Lower leg skin (tissue), 4 donors: ENCODE measurements at regions not wholly inside any gene's neighbourhood (a gene's known extent, or its start where the extent isn't known, plus 50 kb on each side); places are given as distances from the start of the nearest gene placed in this dataset.
A peak's percentile ranks its signal among the peaks of the same experiment; 100 is the strongest.

Experiments used
- DNase-seq, 2 donors: peaks; one replicate each; pipeline ENCODE4 v3.0.0-alpha.2; 2019; ENCODE audit warnings: low spot score in 2 of 2
- H3K4me3 ChIP-seq: fragments of 200-600 bp; sonication (generic); 2 replicates; pipeline ENCODE4 v1.5.1; 2017; ENCODE audit warnings: mild to moderate bottlenecking, low read depth; ENCODE audit not compliant: poor library complexity, severe bottlenecking
- CTCF ChIP-seq, 3 donors: fragments of 450-650 bp; IDR thresholded peaks; one replicate each; pipeline ENCODE4 v1.5.1; 2016; ENCODE audit warnings: antibody characterized with exemption in 3 of 3, mild to moderate bottlenecking in 3 of 3, moderate library complexity in 2 of 3
- POLR2A ChIP-seq, 2 donors: fragments of 450-650 bp; IDR thresholded peaks; one replicate each; pipeline ENCODE4 v1.6.1; 2016 to 2017; ENCODE audit warnings: antibody characterized with exemption in 2 of 2, mild to moderate bottlenecking in 1 of 2, moderate library complexity in 1 of 2
- WGBS, 2 donors: methylation state at CpG; one replicate each; pipeline ENCODE4 v1.1.5; 2018; 5-methylcytosine and 5-hydroxymethylcytosine counted together
- intact Hi-C: fragments of 100-400 bp; cut with DNase I; formaldehyde crosslinking; loops from one replicate; pipeline ENCODE4 v1.15.0; 2023; ENCODE audit warnings: low total_unique reads

- DNase-seq = peak in 1 of 2 donors; percentile 35
- no peak for TF ChIP-seq CTCF (IDR thresholded peaks at IDR 0.05)
- no peak overlapping the region for H3K4me3 ChIP-seq
- intact Hi-C loops = no loop called here
- 22 to 24% methylated on average over 3 of the region's 3 CpGs for WGBS, 2 donors
Measured at GRCh38 chr1:78229344-78229743, 183.6 kb downstream of the GIPC2 start.

- intact Hi-C loops = no loop called here
- WGBS, 2 donors = 62% methylated on average over 3 of the region's 3 CpGs
- no peak overlapping the region for H3K4me3 ChIP-seq
- TF ChIP-seq POLR2A (IDR thresholded peaks at IDR 0.05) = no peak
- no peak for TF ChIP-seq CTCF (IDR thresholded peaks at IDR 0.05)
- DNase-seq = no peak
Measured at GRCh38 chr1:78231477-78231876, 185.7 kb downstream of the GIPC2 start.

GRCh38 chr1:78231894-78232293 is 186.1 kb downstream of the GIPC2 start:
- no peak for DNase-seq
- H3K4me3 ChIP-seq = no peak overlapping the region
- TF ChIP-seq CTCF (IDR thresholded peaks at IDR 0.05) (no peak), POLR2A (IDR thresholded peaks at IDR 0.05) (no peak)
- intact Hi-C loops = no loop called here

GRCh38 chr1:78232630-78233029 is 186.9 kb downstream of the GIPC2 start:
- no peak overlapping the region for H3K4me3 ChIP-seq
- no peak for TF ChIP-seq POLR2A (IDR thresholded peaks at IDR 0.05)
- no peak for TF ChIP-seq CTCF (IDR thresholded peaks at IDR 0.05)
- no peak for DNase-seq
- intact Hi-C loops = no loop called here

- TF ChIP-seq CTCF (IDR thresholded peaks at IDR 0.05) = no peak
- TF ChIP-seq POLR2A (IDR thresholded peaks at IDR 0.05) = no peak
- no peak for DNase-seq
- WGBS, 2 donors = 16 to 32% methylated on average over 3 of the region's 3 CpGs
Measured at GRCh38 chr1:78234496-78234895, 188.7 kb downstream of the GIPC2 start.

GRCh38 chr1:78236716-78237115 is 190.9 kb downstream of the GIPC2 start:
- TF ChIP-seq CTCF (IDR thresholded peaks at IDR 0.05) (no peak), POLR2A (IDR thresholded peaks at IDR 0.05) (no peak)
- DNase-seq = no peak
- H3K4me3 ChIP-seq = no peak overlapping the region
- 97% methylated on average over 1 of the region's 1 CpG for WGBS, 2 donors
- intact Hi-C loops = no loop called here

More at GRCh38 chr1:78234496-78234895, 188.7 kb downstream of the GIPC2 start:
- intact Hi-C loops = no loop called here
- no peak overlapping the region for H3K4me3 ChIP-seq
